NCI-H526 treated with DMSO at 0.1 percent for 48 hours (cell line): ENCODE measurements at regions not wholly inside any gene's neighbourhood (a gene's known extent, or its start where the extent isn't known, plus 50 kb on each side); places are given as distances from the start of the nearest gene placed in this dataset.

ENCODE experiments used
- DNase-seq: peaks from one replicate; lab custom pipeline; 2025; lab: John Stamatoyannopoulos, UW

DNA sequence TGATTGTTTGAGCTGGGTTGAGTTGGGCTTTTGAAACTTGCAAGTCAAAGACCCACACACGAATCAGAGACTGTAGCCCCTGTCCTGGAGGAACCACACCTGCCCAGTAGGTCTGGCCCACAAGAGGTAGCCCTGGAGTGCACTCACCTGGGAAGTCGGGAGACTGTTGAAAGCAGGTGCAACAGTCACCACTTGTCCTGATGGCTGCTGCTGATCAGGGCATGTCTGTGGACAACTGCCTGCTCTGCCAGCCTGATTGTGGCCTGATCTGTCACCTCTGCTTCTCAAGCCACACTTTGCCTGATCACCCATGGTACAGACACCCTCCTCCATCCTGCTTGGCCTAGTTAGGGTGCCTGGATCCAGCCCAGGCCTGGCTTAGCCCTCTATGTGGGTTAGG lies 105.0 kb upstream of the HAAO start:
- no peak for DNase-seq

DNA sequence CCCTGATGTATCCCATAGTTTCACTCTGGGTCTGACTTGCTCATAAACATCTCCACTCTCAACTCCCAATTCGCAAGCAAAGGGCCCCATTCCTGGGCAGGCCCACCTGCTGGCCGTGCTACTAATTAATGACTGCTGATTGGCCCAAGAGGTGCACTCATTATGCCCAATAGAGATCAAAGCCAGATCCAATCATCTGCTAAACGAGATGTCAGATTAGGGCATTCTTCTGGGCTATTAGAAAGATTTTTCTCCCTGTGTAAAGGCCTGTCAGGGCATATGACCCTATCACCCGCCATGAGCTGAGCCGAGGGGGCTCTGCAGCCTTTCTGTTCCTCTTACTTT lies 103.4 kb upstream of the HAAO start:
- no peak for DNase-seq

- no peak for DNase-seq
Measured at GRCh38 chr2:42895134-42895790, 102.9 kb upstream of the HAAO start.

DNA sequence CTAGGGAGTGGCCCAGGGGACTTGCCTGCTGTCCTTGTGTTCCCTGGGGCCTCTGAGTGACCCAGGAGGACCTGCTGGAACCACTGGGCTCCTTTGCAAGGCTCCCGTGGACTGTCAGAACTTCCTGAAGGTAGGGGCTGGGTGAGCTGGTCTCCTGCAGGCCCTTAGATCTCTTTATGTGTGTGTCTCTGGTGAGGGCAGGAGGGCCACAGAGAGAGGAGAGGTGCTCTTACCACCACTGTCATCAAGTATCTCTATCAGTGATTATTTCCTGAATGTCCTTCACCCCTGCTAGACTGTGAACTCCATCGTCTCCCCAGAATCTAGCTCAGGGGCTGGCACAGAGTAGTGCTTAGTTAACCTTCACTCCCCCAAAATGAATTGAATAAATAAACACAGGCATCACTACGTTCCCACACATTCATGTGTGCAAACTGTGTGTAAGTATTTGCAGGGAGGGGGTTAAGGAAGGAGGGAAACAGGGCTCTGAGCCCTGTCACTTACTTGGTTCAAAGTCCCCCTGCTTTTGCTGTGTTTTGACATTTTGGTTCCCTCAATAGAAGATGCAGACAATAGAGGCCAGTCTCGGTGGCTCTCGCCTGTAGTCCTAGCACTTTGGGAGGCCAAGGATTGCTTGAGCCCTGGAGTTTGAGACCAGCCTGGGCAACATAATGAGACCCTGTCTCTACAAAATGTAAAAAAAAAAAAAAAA lies 100.8 kb upstream of the HAAO start:
- DNase-seq = no peak

- DNase-seq = no peak
Measured at GRCh38 chr2:42890791-42891355, 98.5 kb upstream of the HAAO start.

DNA sequence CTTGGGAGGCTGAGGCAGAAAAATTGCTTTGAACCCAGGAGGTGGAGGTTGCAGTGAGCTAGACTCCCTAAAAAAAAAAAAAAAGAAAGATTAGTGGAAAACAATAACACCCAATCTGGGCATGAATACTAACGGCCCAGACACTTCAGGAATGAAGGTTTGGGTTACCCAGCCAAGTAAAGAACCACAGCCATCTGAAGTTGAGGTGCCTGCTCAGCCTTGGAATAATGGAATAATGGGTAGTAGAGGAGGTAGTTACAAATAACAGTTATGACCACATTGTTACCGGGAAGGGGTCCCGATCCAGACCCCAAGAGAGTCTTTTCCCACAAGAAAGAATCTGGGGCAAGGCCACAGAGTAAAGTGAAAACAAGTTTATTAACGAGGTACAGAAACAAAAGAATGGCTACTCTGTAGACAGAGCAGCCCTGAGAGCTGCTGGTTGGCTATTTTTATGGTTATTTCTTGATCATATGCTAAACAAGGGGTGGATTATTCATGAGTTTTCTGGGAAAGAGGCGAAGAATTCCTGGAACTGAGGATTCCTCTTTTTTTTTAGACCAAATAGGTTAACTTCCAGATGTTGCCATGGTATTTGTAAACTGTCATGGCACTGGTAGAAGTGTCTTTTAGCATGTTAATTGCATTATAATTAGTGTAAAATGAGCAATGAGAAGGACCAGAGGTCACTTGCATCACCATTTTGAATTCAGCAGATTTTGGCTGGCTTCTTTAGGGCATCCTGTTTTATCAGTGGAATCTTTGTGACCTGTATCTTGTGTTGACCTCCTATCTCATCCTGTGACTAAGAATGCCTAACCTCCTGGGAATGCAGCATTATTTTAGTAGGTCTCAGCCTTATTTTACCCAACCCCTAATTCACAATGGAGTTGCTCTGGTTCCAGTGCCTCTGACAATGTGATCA lies 96.2 kb upstream of the HAAO start:
- no peak for DNase-seq

GRCh38 chr2:42886921-42887320 lies 94.5 kb upstream of the HAAO start:
- DNase-seq = no peak

- DNase-seq = no peak
Measured at GRCh38 chr2:42882756-42883155, 90.4 kb upstream of the HAAO start.

DNA sequence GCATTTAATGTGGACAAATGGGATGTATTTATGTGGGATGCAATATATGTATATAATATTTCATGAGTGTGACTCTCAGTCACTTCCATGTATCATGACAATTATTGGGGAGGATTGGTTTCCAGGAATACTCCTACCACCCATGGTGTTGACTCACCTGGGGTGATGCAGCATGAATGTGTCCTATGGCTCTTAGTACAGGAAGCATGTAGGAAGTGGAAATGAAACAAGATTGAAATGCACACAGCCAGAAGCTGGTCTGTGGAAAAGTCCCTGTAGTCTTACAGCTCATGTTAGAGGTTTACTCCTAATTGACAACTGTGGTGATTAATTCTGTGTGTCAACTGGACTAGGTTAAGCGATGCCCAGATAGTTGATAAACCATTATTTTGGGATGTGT lies 89.3 kb upstream of the HAAO start:
- DNase-seq = no peak

DNA sequence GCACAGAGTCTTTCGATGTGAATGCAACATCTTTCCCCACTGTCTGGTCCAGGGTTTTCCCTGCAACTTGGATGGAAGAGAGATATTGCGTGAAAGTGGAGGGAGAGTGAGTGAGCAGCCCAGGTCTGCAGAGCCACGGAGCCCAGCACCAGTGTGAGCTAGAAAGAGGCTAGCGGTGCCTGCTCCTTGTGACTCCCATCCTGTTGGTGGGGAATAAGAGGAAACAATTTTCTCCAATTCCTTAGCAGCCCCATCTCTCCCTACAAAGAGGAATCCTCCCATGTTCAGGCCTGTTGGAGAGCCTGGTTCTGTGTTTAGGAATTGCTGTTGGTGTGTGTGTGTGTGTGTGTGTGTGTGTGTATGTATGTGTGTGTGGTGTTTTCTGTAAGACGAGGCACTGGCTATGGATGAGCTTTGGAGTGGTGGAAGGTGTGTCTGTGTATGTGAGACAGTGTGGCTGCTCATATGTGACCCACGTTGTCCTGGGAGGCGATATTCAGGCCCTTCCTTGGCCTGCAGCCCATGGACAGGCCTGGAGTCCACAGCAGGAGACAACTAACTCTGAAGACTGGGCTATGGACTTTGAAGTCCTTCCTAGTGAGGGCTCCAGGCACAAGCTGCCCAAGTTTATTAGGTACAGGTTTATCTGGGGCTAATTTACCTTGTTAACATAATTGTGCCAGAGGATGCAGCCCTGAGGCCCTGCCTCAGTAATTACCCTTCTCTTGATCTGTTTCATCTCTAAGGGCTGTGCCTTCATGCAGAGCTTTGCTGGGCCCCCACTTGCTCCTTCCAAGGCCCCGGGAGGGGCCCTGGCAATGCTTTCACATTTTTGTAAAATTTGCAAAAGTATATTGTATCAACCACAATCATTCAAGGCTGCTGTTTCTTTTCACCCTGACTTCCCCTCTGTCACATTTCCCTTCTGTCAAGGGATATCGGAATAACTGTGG lies 88.6 kb upstream of the HAAO start:
- no peak for DNase-seq

- DNase-seq = no peak
Measured at GRCh38 chr2:42879913-42880737, 87.7 kb upstream of the HAAO start.

- no peak for DNase-seq
Measured at GRCh38 chr2:42879121-42879705, 86.8 kb upstream of the HAAO start.

DNA sequence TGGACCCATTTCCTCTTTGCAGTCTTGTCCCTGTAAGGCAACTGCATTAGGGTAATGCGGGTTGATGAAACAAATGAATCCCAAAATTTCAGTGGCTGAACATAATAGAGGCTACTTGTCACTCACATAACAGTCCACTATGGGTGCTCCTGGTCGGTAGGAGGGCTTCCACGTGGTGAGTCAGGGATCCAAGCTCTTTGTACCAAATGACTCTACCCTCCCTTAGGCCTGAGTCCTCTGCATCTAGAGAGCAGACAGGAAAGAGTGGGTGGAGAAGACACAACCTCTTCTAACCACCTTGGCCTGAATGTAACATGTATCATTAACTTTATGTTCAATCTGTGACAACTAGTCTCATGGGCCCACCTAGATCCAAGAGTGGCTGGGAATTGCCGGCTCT lies 86.2 kb upstream of the HAAO start:
- DNase-seq = no peak

- DNase-seq = no peak
Measured at GRCh38 chr2:42877936-42878335, 85.6 kb upstream of the HAAO start.

DNA sequence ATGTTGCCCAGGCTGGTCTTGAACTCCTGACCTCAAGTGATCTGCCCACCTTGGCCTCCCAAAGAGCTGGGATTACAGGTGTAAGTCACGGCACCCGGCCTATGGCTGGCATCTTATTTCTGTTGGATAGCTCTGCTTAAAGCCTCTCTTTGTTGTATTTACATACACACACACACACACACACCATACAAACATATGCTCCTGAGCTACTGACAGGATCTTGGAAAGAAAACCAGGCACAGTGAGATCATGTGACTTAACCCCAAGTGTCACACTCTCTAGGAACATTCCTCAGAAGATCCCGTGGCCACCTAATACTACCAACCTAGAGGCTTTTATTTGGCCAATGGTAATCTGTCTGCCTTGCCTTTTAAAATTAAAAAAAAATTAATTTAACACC lies 85.1 kb upstream of the HAAO start:
- no peak for DNase-seq

DNA sequence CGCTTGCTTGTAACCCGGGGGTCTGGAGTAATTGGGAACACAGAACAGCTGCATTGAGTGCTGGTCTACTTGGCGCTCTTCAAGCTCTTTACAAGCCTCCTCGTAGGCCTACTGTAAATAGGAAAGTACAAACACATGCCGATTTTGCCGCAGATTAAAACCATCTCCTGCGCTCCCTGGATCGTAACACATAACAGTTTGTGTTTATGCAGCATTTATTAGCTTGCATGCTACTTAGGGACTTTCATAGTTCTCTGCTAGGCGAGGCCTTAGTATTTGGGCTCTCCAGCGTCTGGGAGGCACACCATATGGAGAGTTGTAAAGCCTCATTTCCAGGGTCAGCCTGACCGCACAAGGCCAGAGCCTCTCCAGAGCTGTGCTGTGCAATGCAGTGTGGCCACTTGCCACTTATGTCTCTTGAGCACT lies 84.0 kb upstream of the HAAO start:
- no peak for DNase-seq

DNA sequence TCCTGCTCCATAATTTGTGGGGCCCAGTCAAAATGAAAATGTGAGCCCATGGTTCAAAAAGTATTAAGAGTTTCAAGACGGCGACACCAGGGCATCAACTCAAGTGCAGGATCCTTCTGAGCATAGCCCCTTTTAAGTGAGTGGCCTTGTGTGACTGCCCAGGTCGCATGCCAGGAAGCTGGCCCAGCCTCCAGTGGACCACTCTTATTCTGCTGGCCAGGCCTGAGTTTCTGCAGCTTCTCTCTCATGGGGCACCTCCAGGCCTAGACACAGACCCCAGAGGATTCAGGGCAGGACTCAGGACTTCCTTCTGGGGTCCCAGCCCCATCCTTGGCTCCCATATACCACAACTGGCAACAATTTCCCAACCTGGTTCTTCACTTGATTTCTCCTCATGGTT lies 83.5 kb upstream of the HAAO start:
- no peak for DNase-seq

- no peak for DNase-seq
Measured at GRCh38 chr2:42874949-42875801, 82.8 kb upstream of the HAAO start.

- no peak for DNase-seq
Measured at GRCh38 chr2:42872721-42873120, 80.3 kb upstream of the HAAO start.
